ENCODE measurements at regions not wholly inside any gene's neighbourhood (a gene's known extent, or its start where the extent isn't known, plus 50 kb on each side); places are given as distances from the start of the nearest gene placed in this dataset.

DNA sequence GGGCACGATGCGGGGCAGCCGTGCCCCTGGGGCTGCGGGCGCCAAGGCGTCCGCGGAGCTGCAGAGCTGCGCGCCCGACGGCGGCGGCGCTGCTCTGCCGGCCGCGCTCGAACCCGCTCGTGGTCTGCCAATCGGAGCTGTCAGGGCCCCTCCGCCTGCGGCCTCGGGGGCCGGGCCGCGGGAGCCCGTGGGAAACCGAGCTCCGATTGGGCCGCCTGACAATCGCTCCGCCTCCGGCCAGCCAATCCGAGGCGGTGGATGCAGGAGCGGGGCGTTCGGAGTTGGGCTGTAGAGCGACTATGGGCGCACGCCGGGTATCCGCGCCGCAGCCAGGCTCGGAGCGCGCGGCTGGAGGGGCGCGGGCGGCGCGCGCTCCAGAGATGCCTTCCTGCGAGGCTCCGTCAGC, 100.5 kb upstream of the SOD1 start:
- peak; percentile 79 for DNase-seq (ENCODE audit: low read depth, low spot score)
- ChIA-PET CTCF (interaction anchor here (0.7 to 4.3 kb wide), 4 partner anchors 17 to 1042 kb away, joined by 3 to 28 read pairs (median 3); no protein-coding TSS in a partner anchor), POLR2A (interaction anchor here (0.6 to 0.7 kb wide), 2 partner anchors 13 to 350 kb away, joined by 3 to 4 read pairs; no protein-coding TSS in a partner anchor)
- no peak overlapping the region for H3K27ac ChIP-seq (ENCODE audit: insufficient read depth, low read depth, low read length)
- peak; percentile 87 for FAIRE-seq
- H3K9ac ChIP-seq (replicated peaks; ENCODE audit: extremely low read depth, insufficient read depth, low read length): no peak overlapping the region
- peaks cover 10% of the 10 kb centered on the region for H3K4me1 ChIP-seq (ENCODE audit: control insufficient read depth, extremely low read depth, insufficient read depth, low read length)
- H3K9me1 ChIP-seq (replicated peaks; ENCODE audit: control insufficient read depth, extremely low read depth, insufficient read depth, low read length): no peaks in the 10 kb centered on the region
- H3K9me3 ChIP-seq (replicated peaks; ENCODE audit: control insufficient read depth, insufficient read depth, low read length): no peaks in the 10 kb centered on the region
- dilution Hi-C loops (cut with MboI; ENCODE audit: extremely low pct_ligation_motif_present, low sequenced_read_pairs) (no loop called here), intact Hi-C loops (cut with micrococcal nuclease) (no loop called here)
- H3K27me3 ChIP-seq (ENCODE audit: control insufficient read depth in 2 of 2, insufficient read depth in 2 of 2, low read length in 2 of 2): peaks cover 20 to 23% of the 10 kb centered on the region in 2 experiments
- peak overlapping the region; percentile 37 for H3K4me2 ChIP-seq (ENCODE audit: insufficient read depth, low read length)
- H4K20me1 ChIP-seq (replicated peaks; ENCODE audit: control insufficient read depth, extremely low read depth, insufficient read depth, low read length): no peaks in the 10 kb centered on the region
- peak overlapping the region; percentile 61 for H2AFZ ChIP-seq (ENCODE audit: low read depth, low read length)
- H3K36me3 ChIP-seq (ENCODE audit: control insufficient read depth in 2 of 2, extremely low read depth in 1 of 2, insufficient read depth in 2 of 2, low read length in 2 of 2): no peaks in the 10 kb centered on the region
- BruUV-seq (replicated peaks): no TSS peak
- H3K4me3 ChIP-seq (replicated peaks in 1 of 3; ENCODE audit: insufficient read depth in 1 of 3, low read depth in 1 of 3, low read length in 3 of 3): peak overlapping the region in 2 of 3 experiments; percentile 32 to 50
- TF ChIP-seq, protein P1, sequence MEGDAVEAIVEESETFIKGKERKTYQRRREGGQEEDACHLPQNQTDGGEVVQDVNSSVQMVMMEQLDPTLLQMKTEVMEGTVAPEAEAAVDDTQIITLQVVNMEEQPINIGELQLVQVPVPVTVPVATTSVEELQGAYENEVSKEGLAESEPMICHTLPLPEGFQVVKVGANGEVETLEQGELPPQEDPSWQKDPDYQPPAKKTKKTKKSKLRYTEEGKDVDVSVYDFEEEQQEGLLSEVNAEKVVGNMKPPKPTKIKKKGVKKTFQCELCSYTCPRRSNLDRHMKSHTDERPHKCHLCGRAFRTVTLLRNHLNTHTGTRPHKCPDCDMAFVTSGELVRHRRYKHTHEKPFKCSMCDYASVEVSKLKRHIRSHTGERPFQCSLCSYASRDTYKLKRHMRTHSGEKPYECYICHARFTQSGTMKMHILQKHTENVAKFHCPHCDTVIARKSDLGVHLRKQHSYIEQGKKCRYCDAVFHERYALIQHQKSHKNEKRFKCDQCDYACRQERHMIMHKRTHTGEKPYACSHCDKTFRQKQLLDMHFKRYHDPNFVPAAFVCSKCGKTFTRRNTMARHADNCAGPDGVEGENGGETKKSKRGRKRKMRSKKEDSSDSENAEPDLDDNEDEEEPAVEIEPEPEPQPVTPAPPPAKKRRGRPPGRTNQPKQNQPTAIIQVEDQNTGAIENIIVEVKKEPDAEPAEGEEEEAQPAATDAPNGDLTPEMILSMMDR (IDR thresholded peaks at IDR 0.05; ENCODE audit: extremely low read depth in 1 of 2, insufficient read depth in 1 of 2, low read depth in 1 of 2, low read length in 2 of 2): peak in 1 of 2 donors; percentile 21
- no peak for TF ChIP-seq FOS (IDR thresholded peaks at IDR 0.05; ENCODE audit: borderline replicate concordance, insufficient read depth, low read length)
- TF ChIP-seq, protein P2, sequence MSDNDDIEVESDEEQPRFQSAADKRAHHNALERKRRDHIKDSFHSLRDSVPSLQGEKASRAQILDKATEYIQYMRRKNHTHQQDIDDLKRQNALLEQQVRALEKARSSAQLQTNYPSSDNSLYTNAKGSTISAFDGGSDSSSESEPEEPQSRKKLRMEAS (IDR thresholded peaks at IDR 0.05; ENCODE audit: insufficient read depth, insufficient read length): no peak
- TF ChIP-seq EZH2 (IDR thresholded peaks at IDR 0.05; ENCODE audit: borderline replicate concordance, low read depth, low read length, severe bottlenecking): no peak
- H3K79me2 ChIP-seq (ENCODE audit: control insufficient read depth, insufficient read depth, low read length): no peaks in the 10 kb centered on the region
